GM12864 (cell line): ENCODE measurements at regions not wholly inside any gene's neighbourhood (a gene's known extent, or its start where the extent isn't known, plus 50 kb on each side); places are given as distances from the start of the nearest gene placed in this dataset.

Experiments
- DNase-seq: peaks from one replicate; pipeline ENCODE4 v3.0.0-alpha.2; 2011; ENCODE audit warnings: low read depth
- H3K4me3 ChIP-seq: 2 replicates; pipeline ENCODE4 v1.5.1; 2011; ENCODE audit warnings: mild to moderate bottlenecking, low read depth, low read length, control low read depth
- TF ChIP-seq, protein P1 (sequence below): IDR thresholded peaks from 2 replicates; pipeline ENCODE4 v1.5.1; 2011; ENCODE audit warnings: low read depth, mild to moderate bottlenecking, moderate library complexity, low read length, control low read depth, inconsistent platforms; ENCODE audit errors: missing control alignments

- no peak overlapping the region for H3K4me3 ChIP-seq
- TF ChIP-seq, protein P1, sequence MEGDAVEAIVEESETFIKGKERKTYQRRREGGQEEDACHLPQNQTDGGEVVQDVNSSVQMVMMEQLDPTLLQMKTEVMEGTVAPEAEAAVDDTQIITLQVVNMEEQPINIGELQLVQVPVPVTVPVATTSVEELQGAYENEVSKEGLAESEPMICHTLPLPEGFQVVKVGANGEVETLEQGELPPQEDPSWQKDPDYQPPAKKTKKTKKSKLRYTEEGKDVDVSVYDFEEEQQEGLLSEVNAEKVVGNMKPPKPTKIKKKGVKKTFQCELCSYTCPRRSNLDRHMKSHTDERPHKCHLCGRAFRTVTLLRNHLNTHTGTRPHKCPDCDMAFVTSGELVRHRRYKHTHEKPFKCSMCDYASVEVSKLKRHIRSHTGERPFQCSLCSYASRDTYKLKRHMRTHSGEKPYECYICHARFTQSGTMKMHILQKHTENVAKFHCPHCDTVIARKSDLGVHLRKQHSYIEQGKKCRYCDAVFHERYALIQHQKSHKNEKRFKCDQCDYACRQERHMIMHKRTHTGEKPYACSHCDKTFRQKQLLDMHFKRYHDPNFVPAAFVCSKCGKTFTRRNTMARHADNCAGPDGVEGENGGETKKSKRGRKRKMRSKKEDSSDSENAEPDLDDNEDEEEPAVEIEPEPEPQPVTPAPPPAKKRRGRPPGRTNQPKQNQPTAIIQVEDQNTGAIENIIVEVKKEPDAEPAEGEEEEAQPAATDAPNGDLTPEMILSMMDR, result no peak
- DNase-seq, result no peak
These were observed 928.9 kb upstream of the CDH10 start for GRCh38 chr5:25573691-25574090.

GRCh38 chr5:25570067-25570583 is 925.3 kb upstream of the CDH10 start:
- no peak overlapping the region for H3K4me3 ChIP-seq
- DNase-seq, result no peak
- TF ChIP-seq, protein P1, result no peak

DNA sequence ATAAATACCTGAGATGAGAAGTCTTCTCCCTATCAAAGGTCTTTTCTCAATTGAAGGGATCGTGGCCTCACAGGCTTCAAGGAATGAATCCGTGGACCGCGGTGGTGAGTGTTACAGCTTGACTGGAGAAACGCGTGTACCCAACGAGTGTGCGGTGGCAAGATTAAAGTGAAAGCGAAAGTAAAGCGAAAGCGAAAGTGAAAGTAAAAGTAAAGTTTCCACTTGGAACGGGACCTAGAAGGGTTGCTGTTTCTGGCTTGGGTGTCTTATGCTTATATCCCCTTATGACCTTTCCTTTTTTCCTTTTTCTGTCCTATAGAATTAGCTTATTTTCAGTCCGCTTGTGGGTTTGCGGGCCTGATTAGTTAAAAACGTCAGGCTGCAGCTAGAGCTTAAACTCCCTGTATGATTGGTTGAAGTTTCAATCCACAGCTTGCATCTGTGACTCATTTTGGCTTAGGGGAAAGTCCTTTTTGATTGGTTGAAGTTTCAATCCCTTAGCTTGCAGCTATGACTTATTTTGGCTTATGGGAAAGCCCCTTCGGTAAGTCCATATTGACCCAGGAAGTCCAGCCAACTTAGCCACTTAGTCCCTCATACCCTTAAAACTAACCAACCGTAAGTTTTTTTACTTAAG is 924.3 kb upstream of the CDH10 start:
- no peak for DNase-seq
- no peak overlapping the region for H3K4me3 ChIP-seq
- TF ChIP-seq, protein P1, result no peak

DNA sequence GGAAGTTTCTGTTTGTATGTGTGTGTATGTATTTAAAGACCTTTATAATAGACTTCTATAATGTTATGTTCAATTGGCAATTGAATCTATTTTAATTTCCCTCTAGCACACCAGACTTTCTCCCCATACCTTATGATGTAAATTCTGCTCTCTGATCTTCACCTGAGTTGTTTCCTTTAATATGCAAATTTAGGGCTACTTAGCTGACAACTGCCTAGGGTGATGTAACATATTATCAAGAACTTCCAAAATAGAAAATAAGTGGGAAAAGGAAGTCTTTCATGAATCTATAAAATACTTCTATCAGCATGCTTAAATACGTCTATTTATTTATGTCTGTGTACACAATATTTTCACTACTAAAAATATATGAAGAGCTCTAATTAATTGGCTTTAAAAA is 923.5 kb upstream of the CDH10 start:
- TF ChIP-seq, protein P1, result no peak
- no peak overlapping the region for H3K4me3 ChIP-seq

GRCh38 chr5:25567881-25568280 is 923.1 kb upstream of the CDH10 start:
- H3K4me3 ChIP-seq, result no peak overlapping the region
- TF ChIP-seq, protein P1, result no peak
- no peak for DNase-seq

More for the DNA sequence above, 923.5 kb upstream of the CDH10 start:
- DNase-seq, result no peak

GRCh38 chr5:25562656-25563055 is 917.9 kb upstream of the CDH10 start:
- TF ChIP-seq, protein P1, result no peak
- DNase-seq, result no peak

GRCh38 chr5:25554077-25554476 is 909.3 kb upstream of the CDH10 start:
- TF ChIP-seq, protein P1, result no peak
- H3K4me3 ChIP-seq, result no peak overlapping the region
- DNase-seq, result no peak

More at GRCh38 chr5:25562656-25563055, 917.9 kb upstream of the CDH10 start:
- H3K4me3 ChIP-seq, result no peak overlapping the region
